ENCODE measurements at regions not wholly inside any gene's neighbourhood (a gene's known extent, or its start where the extent isn't known, plus 50 kb on each side); places are given as distances from the start of the nearest gene placed in this dataset.

- no peaks in the 10 kb centered on the region for H3K36me3 ChIP-seq (ENCODE audit: control insufficient read depth, insufficient read depth, low read length)
- TF ChIP-seq CTCF (IDR thresholded peaks at IDR 0.05; ENCODE audit: insufficient read depth, low read length, severe bottlenecking): no peak
- FAIRE-seq: no peak
- DNase-seq (ENCODE audit: low read depth): no peak
- H3K4me3 ChIP-seq (ENCODE audit: low read depth, low read length): no peak overlapping the region
- H3K27me3 ChIP-seq (ENCODE audit: control insufficient read depth, insufficient read depth, low read length): no peaks in the 10 kb centered on the region
Observed at GRCh38 chr12:63018273-63018672, 83.3 kb upstream of the PPM1H start.

- no peak for FAIRE-seq
- Histone ChIP-seq H3K4me3 (ENCODE audit: low read depth, low read length) (no peak overlapping the region), H3K27me3 (ENCODE audit: control insufficient read depth, insufficient read depth, low read length) (no peaks in the 10 kb centered on the region), H3K36me3 (ENCODE audit: control insufficient read depth, insufficient read depth, low read length) (no peaks in the 10 kb centered on the region)
- no peak for TF ChIP-seq CTCF (IDR thresholded peaks at IDR 0.05; ENCODE audit: insufficient read depth, low read length, severe bottlenecking)
- DNase-seq (ENCODE audit: low read depth): no peak
Observed at GRCh38 chr12:63013302-63013701, 78.4 kb upstream of the PPM1H start.

- no peak for DNase-seq (ENCODE audit: low read depth)
- H3K36me3 ChIP-seq (ENCODE audit: control insufficient read depth, insufficient read depth, low read length): no peaks in the 10 kb centered on the region
- no peak overlapping the region for H3K4me3 ChIP-seq (ENCODE audit: low read depth, low read length)
- FAIRE-seq: no peak
- no peaks in the 10 kb centered on the region for H3K27me3 ChIP-seq (ENCODE audit: control insufficient read depth, insufficient read depth, low read length)
- no peak for TF ChIP-seq CTCF (IDR thresholded peaks at IDR 0.05; ENCODE audit: insufficient read depth, low read length, severe bottlenecking)
Observed at GRCh38 chr12:63010698-63011097, 75.7 kb upstream of the PPM1H start.

GRCh38 chr12:63008372-63008771 lies 73.4 kb upstream of the PPM1H start:
- Histone ChIP-seq H3K27me3 (ENCODE audit: control insufficient read depth, insufficient read depth, low read length) (no peaks in the 10 kb centered on the region), H3K4me3 (ENCODE audit: low read depth, low read length) (no peak overlapping the region), H3K36me3 (ENCODE audit: control insufficient read depth, insufficient read depth, low read length) (no peaks in the 10 kb centered on the region)
- no peak for DNase-seq (ENCODE audit: low read depth)
- TF ChIP-seq CTCF (IDR thresholded peaks at IDR 0.05; ENCODE audit: insufficient read depth, low read length, severe bottlenecking): no peak
- no peak for FAIRE-seq

- no peaks in the 10 kb centered on the region for H3K36me3 ChIP-seq (ENCODE audit: control insufficient read depth, insufficient read depth, low read length)
- no peak for FAIRE-seq
- TF ChIP-seq CTCF (IDR thresholded peaks at IDR 0.05; ENCODE audit: insufficient read depth, low read length, severe bottlenecking): no peak
- DNase-seq (ENCODE audit: low read depth): no peak
- no peak overlapping the region for H3K4me3 ChIP-seq (ENCODE audit: low read depth, low read length)
- H3K27me3 ChIP-seq (ENCODE audit: control insufficient read depth, insufficient read depth, low read length): no peaks in the 10 kb centered on the region
Observed at GRCh38 chr12:63007726-63008125, 72.8 kb upstream of the PPM1H start.

- DNase-seq (ENCODE audit: low read depth) (no peak), FAIRE-seq (no peak)
- Histone ChIP-seq H3K4me3 (ENCODE audit: low read depth, low read length) (no peak overlapping the region), H3K36me3 (ENCODE audit: control insufficient read depth, insufficient read depth, low read length) (no peaks in the 10 kb centered on the region), H3K27me3 (ENCODE audit: control insufficient read depth, insufficient read depth, low read length) (no peaks in the 10 kb centered on the region)
- no peak for TF ChIP-seq CTCF (IDR thresholded peaks at IDR 0.05; ENCODE audit: insufficient read depth, low read length, severe bottlenecking)
Observed at GRCh38 chr12:63006536-63006935, 71.6 kb upstream of the PPM1H start.

All from bronchial epithelial cell (primary cell).